LNCAP (cell line): ENCODE measurements at regions not wholly inside any gene's neighbourhood (a gene's known extent, or its start where the extent isn't known, plus 50 kb on each side); places are given as distances from the start of the nearest gene placed in this dataset.
A peak's percentile ranks its signal among the peaks of the same experiment; 100 is the strongest.

Experiments
- TF ChIP-seq, protein P1 (sequence below): fragments of 450-650 bp; IDR thresholded peaks from 2 replicates; pipeline ENCODE4 v1.5.1; 2017; ENCODE audit warnings: mild to moderate bottlenecking

GRCh38 chr2:157192445-157193423, 64.8 kb upstream of the GALNT5 start:
- TF ChIP-seq, protein P1, sequence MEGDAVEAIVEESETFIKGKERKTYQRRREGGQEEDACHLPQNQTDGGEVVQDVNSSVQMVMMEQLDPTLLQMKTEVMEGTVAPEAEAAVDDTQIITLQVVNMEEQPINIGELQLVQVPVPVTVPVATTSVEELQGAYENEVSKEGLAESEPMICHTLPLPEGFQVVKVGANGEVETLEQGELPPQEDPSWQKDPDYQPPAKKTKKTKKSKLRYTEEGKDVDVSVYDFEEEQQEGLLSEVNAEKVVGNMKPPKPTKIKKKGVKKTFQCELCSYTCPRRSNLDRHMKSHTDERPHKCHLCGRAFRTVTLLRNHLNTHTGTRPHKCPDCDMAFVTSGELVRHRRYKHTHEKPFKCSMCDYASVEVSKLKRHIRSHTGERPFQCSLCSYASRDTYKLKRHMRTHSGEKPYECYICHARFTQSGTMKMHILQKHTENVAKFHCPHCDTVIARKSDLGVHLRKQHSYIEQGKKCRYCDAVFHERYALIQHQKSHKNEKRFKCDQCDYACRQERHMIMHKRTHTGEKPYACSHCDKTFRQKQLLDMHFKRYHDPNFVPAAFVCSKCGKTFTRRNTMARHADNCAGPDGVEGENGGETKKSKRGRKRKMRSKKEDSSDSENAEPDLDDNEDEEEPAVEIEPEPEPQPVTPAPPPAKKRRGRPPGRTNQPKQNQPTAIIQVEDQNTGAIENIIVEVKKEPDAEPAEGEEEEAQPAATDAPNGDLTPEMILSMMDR: no peak

DNA sequence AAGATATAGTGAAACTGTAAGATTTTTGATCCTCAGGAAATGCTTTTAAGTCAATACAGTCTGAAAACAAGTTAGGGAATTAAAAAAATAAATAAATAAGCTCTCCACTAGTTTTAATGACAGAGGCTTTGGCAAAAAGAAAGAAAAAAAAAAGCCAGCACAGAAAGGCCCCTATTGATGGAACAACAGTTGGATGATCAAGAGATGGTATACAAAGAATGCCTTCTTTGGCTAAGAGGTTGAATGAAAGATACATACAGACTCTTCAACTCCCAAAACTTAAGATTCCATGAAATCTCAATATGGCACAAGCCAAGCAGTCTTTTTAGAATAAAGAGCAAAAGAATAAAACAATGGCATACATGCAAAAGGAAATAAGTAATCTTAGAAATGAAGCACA, 64.0 kb upstream of the GALNT5 start:
- TF ChIP-seq, protein P1: no peak

GRCh38 chr2:157194097-157194688, 63.3 kb upstream of the GALNT5 start:
- TF ChIP-seq, protein P1: peak; percentile 67

DNA sequence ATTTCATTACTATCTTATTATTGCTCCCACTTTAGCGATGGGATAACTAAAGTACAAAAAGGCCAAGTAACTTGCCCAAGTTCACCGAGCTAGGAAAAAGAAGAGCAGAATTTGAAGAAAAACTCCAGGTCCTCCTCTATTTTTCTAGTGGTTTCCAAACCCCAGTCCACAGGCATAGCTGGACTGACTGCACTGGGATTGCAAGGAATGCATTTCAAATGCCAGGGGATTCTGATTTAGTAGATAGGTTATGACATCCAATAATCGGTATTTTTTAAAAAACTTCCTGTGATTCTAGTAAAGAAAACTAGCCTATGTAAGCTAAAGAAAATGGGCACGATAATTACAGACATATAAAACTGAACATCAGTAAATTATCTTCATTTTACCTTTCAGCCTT, 62.7 kb upstream of the GALNT5 start:
- TF ChIP-seq, protein P1: no peak

- TF ChIP-seq, protein P1: no peak
Measured at GRCh38 chr2:157196956-157197355, 60.5 kb upstream of the GALNT5 start.

- TF ChIP-seq, protein P1: no peak
Measured at GRCh38 chr2:157197848-157198247, 59.7 kb upstream of the GALNT5 start.

GRCh38 chr2:157203651-157204050, 53.9 kb upstream of the GALNT5 start:
- TF ChIP-seq, protein P1: no peak
